ENCODE measurements at regions not wholly inside any gene's neighbourhood (a gene's known extent, or its start where the extent isn't known, plus 50 kb on each side); places are given as distances from the start of the nearest gene placed in this dataset.

- H2BK5ac ChIP-seq (ENCODE audit: low read length) = no peak overlapping the region
- no peak overlapping the region for H3K14ac ChIP-seq (ENCODE audit: low read length)
- no peak overlapping the region for H4K8ac ChIP-seq (ENCODE audit: low read depth, low read length)
- no peak overlapping the region for H3K18ac ChIP-seq (ENCODE audit: low read length)
- H3K23ac ChIP-seq (ENCODE audit: low read depth, low read length, poor library complexity) = no peak overlapping the region
- no peaks in the 10 kb centered on the region for H3K79me1 ChIP-seq (ENCODE audit: low read depth, low read length)
- H2AK5ac ChIP-seq (ENCODE audit: low read depth, low read length) = no peak overlapping the region
- no peak overlapping the region for H2BK15ac ChIP-seq (ENCODE audit: low read length)
- peaks cover 0 to 9% of the 10 kb centered on the region in 2 donors for H3K9me3 ChIP-seq (replicated peaks in 1 of 2; ENCODE audit: control insufficient read depth in 2 of 2, insufficient read depth in 1 of 2, low read depth in 1 of 2, low read length in 2 of 2)
- H3K4ac ChIP-seq (ENCODE audit: low read length) = no peak overlapping the region
- no peak overlapping the region for H3K4me3 ChIP-seq (ENCODE audit: low read length in 2 of 2)
- H3K4me2 ChIP-seq (ENCODE audit: insufficient read depth, low read length, poor library complexity, severe bottlenecking) = no peak overlapping the region
- peaks cover 0 to 2% of the 10 kb centered on the region in 2 donors for H3K4me1 ChIP-seq (ENCODE audit: control insufficient read depth in 2 of 2, insufficient read depth in 1 of 2, low read depth in 1 of 2, low read length in 2 of 2)
- no peak overlapping the region for H2AFZ ChIP-seq (ENCODE audit: low read length)
- H3K36me3 ChIP-seq (replicated peaks in 1 of 2; ENCODE audit: control insufficient read depth in 2 of 2, insufficient read depth in 2 of 2, low read length in 2 of 2) = no peaks in the 10 kb centered on the region
- no peak for DNase-seq (ENCODE audit: low spot score)
- no peak overlapping the region for H2BK120ac ChIP-seq (ENCODE audit: low read depth, low read length)
- no peak overlapping the region for H3K27ac ChIP-seq (replicated peaks; ENCODE audit: low read length)
- H4K91ac ChIP-seq (ENCODE audit: low read depth, low read length, poor library complexity) = no peak overlapping the region
- no peak overlapping the region for H2BK12ac ChIP-seq (ENCODE audit: low read length)
- WGBS, 2 donors (ENCODE audit: extremely low coverage in 2 of 2, insufficient read length in 2 of 2, insufficient replicate concordance in 1 of 2) = no CpG with 5 or more reads among the region's 3 CpGs
- H3K27me3 ChIP-seq (ENCODE audit: control insufficient read depth in 3 of 3, insufficient read depth in 3 of 3, low read depth in 1 of 3, low read length in 3 of 3) = no peaks in the 10 kb centered on the region
- no peak overlapping the region for H3K9ac ChIP-seq (ENCODE audit: low read depth, low read length, poor library complexity)
Measured at GRCh38 chr3:29100292-29100691, 180.6 kb upstream of the RBMS3 start.

DNA sequence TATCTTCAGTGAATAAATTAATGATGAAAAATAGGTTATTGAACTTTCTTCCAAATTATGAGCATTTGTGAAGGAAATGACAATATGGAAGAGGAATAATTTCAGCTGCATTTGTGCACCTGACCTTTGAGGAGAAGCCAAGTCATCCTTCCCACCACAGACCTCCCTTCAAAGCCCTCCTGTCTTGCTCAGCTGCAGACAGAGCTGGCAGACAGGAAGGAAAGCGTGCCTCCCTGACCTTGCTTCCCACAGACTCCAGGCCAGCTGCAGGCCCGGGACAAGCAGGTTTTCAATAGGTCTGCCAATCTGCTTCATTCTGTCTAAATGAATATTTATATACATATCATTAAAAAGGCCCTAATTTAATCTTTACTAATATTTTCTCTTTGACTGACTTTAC lies 152.9 kb upstream of the RBMS3 start:
- H2AK5ac ChIP-seq (ENCODE audit: low read depth, low read length) = no peak overlapping the region
- no peak overlapping the region for H3K27ac ChIP-seq (replicated peaks; ENCODE audit: low read length)
- peaks cover 0 to 7% of the 10 kb centered on the region in 2 donors for H3K4me1 ChIP-seq (ENCODE audit: control insufficient read depth in 2 of 2, insufficient read depth in 1 of 2, low read depth in 1 of 2, low read length in 2 of 2)
- DNase-seq (ENCODE audit: low spot score) = no peak
- no peak overlapping the region for H2BK12ac ChIP-seq (ENCODE audit: low read length)
- no peak overlapping the region for H4K91ac ChIP-seq (ENCODE audit: low read depth, low read length, poor library complexity)
- peaks cover 0 to 8% of the 10 kb centered on the region in 2 donors for H3K9me3 ChIP-seq (replicated peaks in 1 of 2; ENCODE audit: control insufficient read depth in 2 of 2, insufficient read depth in 1 of 2, low read depth in 1 of 2, low read length in 2 of 2)
- no peaks in the 10 kb centered on the region for H3K36me3 ChIP-seq (replicated peaks in 1 of 2; ENCODE audit: control insufficient read depth in 2 of 2, insufficient read depth in 2 of 2, low read length in 2 of 2)
- no peak overlapping the region for H2BK5ac ChIP-seq (ENCODE audit: low read length)
- WGBS, 2 donors (ENCODE audit: extremely low coverage in 2 of 2, insufficient read length in 2 of 2, insufficient replicate concordance in 1 of 2) = no CpG with 5 or more reads among the region's 2 CpGs
- H3K79me1 ChIP-seq (ENCODE audit: low read depth, low read length) = no peaks in the 10 kb centered on the region
- no peak overlapping the region for H4K8ac ChIP-seq (ENCODE audit: low read depth, low read length)
- no peak overlapping the region for H2AFZ ChIP-seq (ENCODE audit: low read length)
- no peak overlapping the region for H2BK120ac ChIP-seq (ENCODE audit: low read depth, low read length)
- no peak overlapping the region for H3K23ac ChIP-seq (ENCODE audit: low read depth, low read length, poor library complexity)
- H2BK15ac ChIP-seq (ENCODE audit: low read length) = no peak overlapping the region
- no peak overlapping the region for H3K4me3 ChIP-seq (ENCODE audit: low read length in 2 of 2)
- H3K27me3 ChIP-seq (ENCODE audit: control insufficient read depth in 3 of 3, insufficient read depth in 3 of 3, low read depth in 1 of 3, low read length in 3 of 3) = no peaks in the 10 kb centered on the region
- H3K4ac ChIP-seq (ENCODE audit: low read length) = no peak overlapping the region
- H3K14ac ChIP-seq (ENCODE audit: low read length) = no peak overlapping the region
- H3K18ac ChIP-seq (ENCODE audit: low read length) = no peak overlapping the region
- H3K9ac ChIP-seq (ENCODE audit: low read depth, low read length, poor library complexity) = no peak overlapping the region
- no peak overlapping the region for H3K4me2 ChIP-seq (ENCODE audit: insufficient read depth, low read length, poor library complexity, severe bottlenecking)

DNA sequence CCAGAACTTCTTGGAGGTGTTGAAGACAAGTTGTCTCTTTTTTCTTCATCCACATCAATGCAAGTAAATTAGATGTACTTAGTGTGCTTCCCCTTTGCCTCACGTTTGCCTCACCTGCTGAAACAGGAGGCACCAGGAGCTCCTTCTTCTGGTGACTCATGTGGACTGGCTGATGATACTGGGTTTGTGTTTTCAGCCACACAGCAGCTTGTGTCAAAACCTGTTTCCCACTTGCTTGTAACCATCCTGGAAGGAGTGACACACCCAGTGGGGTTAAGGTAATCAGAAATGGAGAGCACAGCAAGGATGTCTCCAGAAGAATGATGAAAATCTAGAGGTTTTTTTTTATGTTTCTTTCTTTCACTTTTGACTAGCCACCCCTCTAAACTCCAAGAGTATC lies 143.3 kb upstream of the RBMS3 start:
- Histone ChIP-seq H3K9ac (ENCODE audit: low read depth, low read length, poor library complexity) (no peak overlapping the region), H2BK5ac (ENCODE audit: low read length) (no peak overlapping the region), H3K4me3 (ENCODE audit: low read length in 2 of 2) (no peak overlapping the region), H2AFZ (ENCODE audit: low read length) (no peak overlapping the region), H3K79me1 (ENCODE audit: low read depth, low read length) (no peaks in the 10 kb centered on the region), H2AK5ac (ENCODE audit: low read depth, low read length) (no peak overlapping the region), H3K36me3 (replicated peaks in 1 of 2; ENCODE audit: control insufficient read depth in 2 of 2, insufficient read depth in 2 of 2, low read length in 2 of 2) (no peaks in the 10 kb centered on the region), H2BK120ac (ENCODE audit: low read depth, low read length) (no peak overlapping the region), H4K91ac (ENCODE audit: low read depth, low read length, poor library complexity) (no peak overlapping the region), H3K4me2 (ENCODE audit: insufficient read depth, low read length, poor library complexity, severe bottlenecking) (no peak overlapping the region), H2BK12ac (ENCODE audit: low read length) (no peak overlapping the region), H3K14ac (ENCODE audit: low read length) (no peak overlapping the region), H3K4ac (ENCODE audit: low read length) (no peak overlapping the region), H3K27me3 (ENCODE audit: control insufficient read depth in 3 of 3, insufficient read depth in 3 of 3, low read depth in 1 of 3, low read length in 3 of 3) (no peaks in the 10 kb centered on the region), H4K8ac (ENCODE audit: low read depth, low read length) (no peak overlapping the region), H3K9me3 (replicated peaks in 1 of 2; ENCODE audit: control insufficient read depth in 2 of 2, insufficient read depth in 1 of 2, low read depth in 1 of 2, low read length in 2 of 2) (peaks cover 0 to 2% of the 10 kb centered on the region in 2 donors), H3K23ac (ENCODE audit: low read depth, low read length, poor library complexity) (no peak overlapping the region), H2BK15ac (ENCODE audit: low read length) (no peak overlapping the region), H3K18ac (ENCODE audit: low read length) (no peak overlapping the region), H3K27ac (replicated peaks; ENCODE audit: low read length) (no peak overlapping the region), H3K4me1 (ENCODE audit: control insufficient read depth in 2 of 2, insufficient read depth in 1 of 2, low read depth in 1 of 2, low read length in 2 of 2) (peaks cover 1 to 8% of the 10 kb centered on the region in 2 donors)
- WGBS, 2 donors (ENCODE audit: extremely low coverage in 2 of 2, insufficient read length in 2 of 2, insufficient replicate concordance in 1 of 2) = no CpG with 5 or more reads among the region's 1 CpG
- no peak for DNase-seq (ENCODE audit: low spot score)

GRCh38 chr3:29138171-29138570 lies 142.7 kb upstream of the RBMS3 start:
- H3K18ac ChIP-seq (ENCODE audit: low read length) = no peak overlapping the region
- H2BK15ac ChIP-seq (ENCODE audit: low read length) = no peak overlapping the region
- no peak overlapping the region for H4K91ac ChIP-seq (ENCODE audit: low read depth, low read length, poor library complexity)
- H3K9ac ChIP-seq (ENCODE audit: low read depth, low read length, poor library complexity) = no peak overlapping the region
- no peak overlapping the region for H2AFZ ChIP-seq (ENCODE audit: low read length)
- peaks cover 0 to 2% of the 10 kb centered on the region in 2 donors for H3K9me3 ChIP-seq (replicated peaks in 1 of 2; ENCODE audit: control insufficient read depth in 2 of 2, insufficient read depth in 1 of 2, low read depth in 1 of 2, low read length in 2 of 2)
- no peak overlapping the region for H3K27ac ChIP-seq (replicated peaks; ENCODE audit: low read length)
- no peak overlapping the region for H2AK5ac ChIP-seq (ENCODE audit: low read depth, low read length)
- no peak overlapping the region for H3K23ac ChIP-seq (ENCODE audit: low read depth, low read length, poor library complexity)
- H3K14ac ChIP-seq (ENCODE audit: low read length) = no peak overlapping the region
- H3K4me3 ChIP-seq (ENCODE audit: low read length in 2 of 2) = no peak overlapping the region
- H2BK12ac ChIP-seq (ENCODE audit: low read length) = no peak overlapping the region
- no peaks in the 10 kb centered on the region for H3K79me1 ChIP-seq (ENCODE audit: low read depth, low read length)
- no peak overlapping the region for H2BK120ac ChIP-seq (ENCODE audit: low read depth, low read length)
- no peaks in the 10 kb centered on the region for H3K36me3 ChIP-seq (replicated peaks in 1 of 2; ENCODE audit: control insufficient read depth in 2 of 2, insufficient read depth in 2 of 2, low read length in 2 of 2)
- H3K4me1 ChIP-seq (ENCODE audit: control insufficient read depth in 2 of 2, insufficient read depth in 1 of 2, low read depth in 1 of 2, low read length in 2 of 2) = peaks cover 1 to 8% of the 10 kb centered on the region in 2 donors
- no peaks in the 10 kb centered on the region for H3K27me3 ChIP-seq (ENCODE audit: control insufficient read depth in 3 of 3, insufficient read depth in 3 of 3, low read depth in 1 of 3, low read length in 3 of 3)
- H3K4ac ChIP-seq (ENCODE audit: low read length) = no peak overlapping the region
- DNase-seq (ENCODE audit: low spot score) = no peak
- no CpG with 5 or more reads among the region's 1 CpG for WGBS, 2 donors (ENCODE audit: extremely low coverage in 2 of 2, insufficient read length in 2 of 2, insufficient replicate concordance in 1 of 2)
- H4K8ac ChIP-seq (ENCODE audit: low read depth, low read length) = no peak overlapping the region
- no peak overlapping the region for H2BK5ac ChIP-seq (ENCODE audit: low read length)
- H3K4me2 ChIP-seq (ENCODE audit: insufficient read depth, low read length, poor library complexity, severe bottlenecking) = no peak overlapping the region
